ENCODE measurements at regions not wholly inside any gene's neighbourhood (a gene's known extent, or its start where the extent isn't known, plus 50 kb on each side); places are given as distances from the start of the nearest gene placed in this dataset.

DNA sequence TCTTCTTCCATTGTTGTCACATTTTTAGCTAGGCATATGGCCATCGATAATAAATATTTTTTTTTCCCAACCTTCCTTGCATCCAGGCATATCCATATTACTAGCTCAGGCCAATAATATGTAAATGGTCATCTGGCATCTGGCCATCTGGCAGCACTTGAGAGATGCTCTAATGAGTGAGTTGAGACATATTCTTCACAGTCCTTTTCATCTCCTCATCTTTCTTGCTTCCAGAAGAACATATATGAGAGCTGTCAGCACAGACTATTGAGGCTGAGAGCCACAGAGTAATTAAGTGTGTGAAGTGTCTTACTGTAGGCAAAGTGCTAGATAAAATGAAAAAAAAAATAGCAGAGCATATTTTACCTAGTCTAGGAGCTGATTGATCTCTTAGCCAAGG lies 628.4 kb upstream of the TMPRSS15 start:
- ChIA-PET POLR2A (no interaction called here), CTCF (no interaction called here)

DNA sequence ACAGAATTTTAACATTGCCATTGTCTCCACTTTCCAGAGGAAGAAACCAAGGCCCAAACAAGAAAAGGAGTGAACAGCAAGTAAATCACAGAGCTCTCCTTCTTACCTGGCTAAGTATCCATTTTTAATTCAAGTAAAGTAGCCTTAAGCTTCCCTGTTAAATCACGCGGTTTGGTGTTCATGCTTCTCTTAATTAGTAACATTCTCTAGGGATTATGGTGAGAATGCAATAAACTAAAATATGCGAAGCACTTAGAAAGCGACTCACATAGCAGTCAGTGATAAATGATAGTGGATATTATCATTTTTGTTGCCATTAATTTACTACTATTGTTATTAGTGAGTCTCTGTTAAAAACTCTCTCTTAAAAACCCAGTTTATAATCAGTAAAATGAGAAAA lies 630.5 kb upstream of the TMPRSS15 start:
- TF ChIP-seq FOXK2 (IDR thresholded peaks at IDR 0.05), result no peak
- TF ChIP-seq FOXM1 (IDR thresholded peaks at IDR 0.05; ENCODE audit: borderline replicate concordance), result no peak
- TF ChIP-seq CTBP1 (IDR thresholded peaks at IDR 0.05; ENCODE audit: borderline replicate concordance), result no peak
- TF ChIP-seq ZNF384 (IDR thresholded peaks at IDR 0.05), result no peak
- TF ChIP-seq, protein P1, sequence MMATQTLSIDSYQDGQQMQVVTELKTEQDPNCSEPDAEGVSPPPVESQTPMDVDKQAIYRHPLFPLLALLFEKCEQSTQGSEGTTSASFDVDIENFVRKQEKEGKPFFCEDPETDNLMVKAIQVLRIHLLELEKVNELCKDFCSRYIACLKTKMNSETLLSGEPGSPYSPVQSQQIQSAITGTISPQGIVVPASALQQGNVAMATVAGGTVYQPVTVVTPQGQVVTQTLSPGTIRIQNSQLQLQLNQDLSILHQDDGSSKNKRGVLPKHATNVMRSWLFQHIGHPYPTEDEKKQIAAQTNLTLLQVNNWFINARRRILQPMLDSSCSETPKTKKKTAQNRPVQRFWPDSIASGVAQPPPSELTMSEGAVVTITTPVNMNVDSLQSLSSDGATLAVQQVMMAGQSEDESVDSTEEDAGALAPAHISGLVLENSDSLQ (IDR thresholded peaks at IDR 0.05), result no peak
- no peak for TF ChIP-seq NFRKB (IDR thresholded peaks at IDR 0.05)
- no peak for TF ChIP-seq SP1 (IDR thresholded peaks at IDR 0.05)
- TF ChIP-seq ELF4 (IDR thresholded peaks at IDR 0.05), result no peak
- TF ChIP-seq HDGF (IDR thresholded peaks at IDR 0.05; ENCODE audit: borderline replicate concordance), result no peak
- no peak for DNase-seq (ENCODE audit: extremely low spot score)
- POLR2A ChIA-PET, result no interaction called here
- CTCF ChIA-PET, result interaction anchor here (0.8 kb wide), 1 partner anchor 82 kb away, joined by 3 read pairs; no protein-coding TSS in a partner anchor

More for the DNA sequence above, 628.4 kb upstream of the TMPRSS15 start:
- no peak for DNase-seq (ENCODE audit: extremely low spot score)
- TF ChIP-seq FOXK2 (IDR thresholded peaks at IDR 0.05) (no peak), ELF4 (IDR thresholded peaks at IDR 0.05) (no peak), SP1 (IDR thresholded peaks at IDR 0.05) (no peak), TARDBP (IDR thresholded peaks at IDR 0.05) (no peak), CTBP1 (IDR thresholded peaks at IDR 0.05; ENCODE audit: borderline replicate concordance) (no peak), FOXA1 (IDR thresholded peaks at IDR 0.05) (no peak), NFRKB (IDR thresholded peaks at IDR 0.05) (no peak), SUZ12 (IDR thresholded peaks at IDR 0.05) (no peak), LEF1 (IDR thresholded peaks at IDR 0.05; ENCODE audit: borderline replicate concordance) (no peak), BHLHE40 (IDR thresholded peaks at IDR 0.05; ENCODE audit: borderline replicate concordance) (no peak), L3MBTL2 (conservative IDR thresholded peaks at IDR 0.05) (no peak), ZNF384 (IDR thresholded peaks at IDR 0.05) (no peak), HDGF (IDR thresholded peaks at IDR 0.05; ENCODE audit: borderline replicate concordance) (no peak), ARNT (IDR thresholded peaks at IDR 0.05) (no peak), FOXM1 (IDR thresholded peaks at IDR 0.05; ENCODE audit: borderline replicate concordance) (no peak)
- TF ChIP-seq, protein P1 (IDR thresholded peaks at IDR 0.05), result no peak

DNA sequence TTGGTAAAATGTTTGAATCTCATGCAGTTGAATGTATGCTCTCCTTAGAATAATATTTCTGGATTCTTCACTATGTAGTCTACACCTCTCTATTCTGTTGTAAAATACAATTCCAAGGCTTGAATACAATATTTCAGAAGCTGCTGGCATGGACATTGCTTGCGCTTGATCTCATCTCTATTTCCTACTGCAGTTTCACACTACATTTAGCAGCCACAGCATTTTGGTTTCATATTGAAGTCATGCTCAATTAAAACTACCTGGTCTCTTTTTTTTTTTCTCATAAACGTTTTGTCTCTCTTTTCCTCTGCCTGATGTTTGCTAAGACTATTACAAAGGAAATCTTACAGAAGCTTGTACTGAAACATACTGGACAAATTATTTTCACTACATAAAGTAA lies 631.0 kb upstream of the TMPRSS15 start:
- no peak for DNase-seq (ENCODE audit: extremely low spot score)
- CTCF ChIA-PET, result interaction anchor here (0.8 kb wide), 1 partner anchor 83 kb away, joined by 3 read pairs; no protein-coding TSS in a partner anchor
- TF ChIP-seq L3MBTL2 (conservative IDR thresholded peaks at IDR 0.05), result no peak
- no peak for TF ChIP-seq ARNT (IDR thresholded peaks at IDR 0.05)
- TF ChIP-seq CTBP1 (IDR thresholded peaks at IDR 0.05; ENCODE audit: borderline replicate concordance), result no peak
- TF ChIP-seq SUZ12 (IDR thresholded peaks at IDR 0.05), result no peak
- no peak for TF ChIP-seq HDGF (IDR thresholded peaks at IDR 0.05; ENCODE audit: borderline replicate concordance)
- no peak for TF ChIP-seq FOXA1 (IDR thresholded peaks at IDR 0.05)
- TF ChIP-seq SP1 (IDR thresholded peaks at IDR 0.05), result no peak
- no peak for TF ChIP-seq FOXM1 (IDR thresholded peaks at IDR 0.05; ENCODE audit: borderline replicate concordance)
- no peak for TF ChIP-seq ELF4 (IDR thresholded peaks at IDR 0.05)
- no peak for TF ChIP-seq NFRKB (IDR thresholded peaks at IDR 0.05)
- no peak for TF ChIP-seq FOXK2 (IDR thresholded peaks at IDR 0.05)
- TF ChIP-seq LEF1 (IDR thresholded peaks at IDR 0.05; ENCODE audit: borderline replicate concordance), result no peak
- TF ChIP-seq TARDBP (IDR thresholded peaks at IDR 0.05), result no peak
- POLR2A ChIA-PET, result no interaction called here

DNA sequence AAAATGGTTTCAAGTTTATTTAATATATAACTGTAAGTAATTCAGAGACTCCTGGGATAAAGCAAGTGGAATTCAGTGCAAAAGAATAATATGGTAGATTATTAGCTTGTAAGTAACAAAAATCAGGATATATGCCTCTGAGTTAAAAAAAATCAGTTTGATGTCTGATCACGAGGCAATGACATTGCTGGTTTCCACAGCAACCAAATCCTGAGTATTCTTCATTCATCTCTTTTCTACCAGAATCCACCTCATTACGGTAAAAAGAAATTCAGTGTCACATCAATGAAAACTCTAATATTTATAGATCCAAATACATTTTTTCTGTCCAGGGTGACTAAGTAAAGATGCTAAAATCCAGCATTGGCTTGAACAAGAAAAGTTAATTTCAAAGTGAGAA lies 642.3 kb upstream of the TMPRSS15 start:
- DNase-seq (ENCODE audit: extremely low spot score), result no peak
- TF ChIP-seq L3MBTL2 (conservative IDR thresholded peaks at IDR 0.05), result no peak
- POLR2A ChIA-PET, result no interaction called here
- CTCF ChIA-PET, result no interaction called here

DNA sequence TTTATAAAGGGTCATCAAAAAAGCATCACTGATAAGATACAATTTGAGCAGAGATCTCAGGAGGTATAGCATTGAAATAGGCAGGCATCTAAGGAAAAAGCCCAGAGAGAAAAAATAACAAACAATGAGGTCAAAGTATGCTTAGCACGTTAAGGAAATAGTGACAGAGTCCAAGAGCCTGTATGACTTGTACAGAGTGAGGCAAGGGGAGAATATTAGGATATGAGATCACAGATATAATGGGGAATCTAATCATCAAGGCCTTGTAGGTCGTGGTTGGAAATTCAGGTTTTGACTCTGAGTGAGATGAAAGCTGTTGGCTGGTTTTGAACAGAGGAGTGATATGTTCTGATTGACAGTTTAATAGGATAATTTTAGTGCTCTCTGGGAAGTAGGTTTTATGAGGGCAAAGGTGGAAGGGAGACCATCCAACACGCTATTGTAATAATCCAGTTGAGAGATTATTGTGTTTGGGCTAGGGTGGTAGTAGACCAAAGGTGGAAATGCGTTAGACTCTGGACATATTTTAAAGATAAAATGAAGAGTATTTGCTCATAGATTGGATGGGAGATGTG lies 644.6 kb upstream of the TMPRSS15 start:
- DNase-seq (ENCODE audit: extremely low spot score), result peak; percentile 12
- no peak for TF ChIP-seq NFRKB (IDR thresholded peaks at IDR 0.05)
- TF ChIP-seq, protein P1 (IDR thresholded peaks at IDR 0.05), result peak; percentile 64
- CTCF ChIA-PET, result no interaction called here
- POLR2A ChIA-PET, result no interaction called here

DNA sequence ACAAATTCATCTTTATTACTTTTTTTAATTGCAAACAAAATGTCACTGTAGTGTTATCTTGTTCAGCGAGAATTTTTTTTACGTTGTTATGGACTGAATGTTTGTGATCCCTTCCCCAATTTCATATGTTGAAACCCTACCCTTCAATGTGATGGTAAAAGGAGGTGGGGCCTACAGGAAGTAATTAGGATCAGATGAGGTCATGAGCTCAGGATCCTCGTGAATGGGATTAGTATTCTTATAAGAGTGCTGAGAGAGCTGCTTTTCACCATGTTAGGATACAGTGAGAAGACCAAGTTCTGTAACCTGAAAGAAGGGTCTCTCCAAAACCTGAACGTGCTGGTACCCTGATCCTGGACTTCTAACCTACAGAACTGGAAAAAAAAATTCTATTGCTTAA lies 646.0 kb upstream of the TMPRSS15 start:
- POLR2A ChIA-PET, result no interaction called here
- TF ChIP-seq FOXA1 (IDR thresholded peaks at IDR 0.05), result no peak
- TF ChIP-seq, protein P1 (IDR thresholded peaks at IDR 0.05), result no peak
- no peak for TF ChIP-seq ARNT (IDR thresholded peaks at IDR 0.05)
- TF ChIP-seq L3MBTL2 (conservative IDR thresholded peaks at IDR 0.05), result no peak
- no peak for TF ChIP-seq NFRKB (IDR thresholded peaks at IDR 0.05)
- no peak for TF ChIP-seq ZNF384 (IDR thresholded peaks at IDR 0.05)
- TF ChIP-seq SUZ12 (IDR thresholded peaks at IDR 0.05), result no peak
- TF ChIP-seq FOXM1 (IDR thresholded peaks at IDR 0.05; ENCODE audit: borderline replicate concordance), result no peak
- no peak for TF ChIP-seq SP1 (IDR thresholded peaks at IDR 0.05)
- TF ChIP-seq TARDBP (IDR thresholded peaks at IDR 0.05), result no peak
- no peak for TF ChIP-seq CTBP1 (IDR thresholded peaks at IDR 0.05; ENCODE audit: borderline replicate concordance)
- no peak for TF ChIP-seq HDGF (IDR thresholded peaks at IDR 0.05; ENCODE audit: borderline replicate concordance)
- no peak for TF ChIP-seq LEF1 (IDR thresholded peaks at IDR 0.05; ENCODE audit: borderline replicate concordance)
- no peak for TF ChIP-seq ELF4 (IDR thresholded peaks at IDR 0.05)
- DNase-seq (ENCODE audit: extremely low spot score), result no peak
- CTCF ChIA-PET, result no interaction called here

All from HEK293T (cell line).